PFSK-1 (cell line): ENCODE measurements at regions not wholly inside any gene's neighbourhood (a gene's known extent, or its start where the extent isn't known, plus 50 kb on each side); places are given as distances from the start of the nearest gene placed in this dataset.

Experiments
- POLR2AphosphoS5 ChIP-seq: IDR thresholded peaks from 2 replicates; pipeline ENCODE4 v1.6.1; 2012; ENCODE audit warnings: low read depth, mild to moderate bottlenecking, control low read depth, low read length, moderate library complexity
- SIN3A ChIP-seq: IDR thresholded peaks from 2 replicates; pipeline ENCODE4 v1.6.1; 2012; ENCODE audit warnings: mild to moderate bottlenecking, low read length, moderate library complexity, borderline replicate concordance; ENCODE audit not compliant: insufficient read depth

GRCh38 chr9:13934416-13934815 lies 379.5 kb downstream of the NFIB start:
- no peak for TF ChIP-seq SIN3A
- TF ChIP-seq POLR2AphosphoS5: no peak
